Lower leg skin (tissue), 3 donors: ENCODE measurements at regions not wholly inside any gene's neighbourhood (a gene's known extent, or its start where the extent isn't known, plus 50 kb on each side); places are given as distances from the start of the nearest gene placed in this dataset.

Experiments used
- POLR2A ChIP-seq, 2 donors: fragments of 450-650 bp; IDR thresholded peaks; one replicate each; pipeline ENCODE4 v1.6.1; 2016 to 2017; ENCODE audit warnings: antibody characterized with exemption in 2 of 2, mild to moderate bottlenecking in 1 of 2, moderate library complexity in 1 of 2
- TF ChIP-seq, protein P1 (sequence below), 3 donors: fragments of 450-650 bp; IDR thresholded peaks; one replicate each; pipeline ENCODE4 v1.5.1; 2016; ENCODE audit warnings: antibody characterized with exemption in 3 of 3, mild to moderate bottlenecking in 3 of 3, moderate library complexity in 2 of 3

GRCh38 chr6:144809120-144809519 is 524.0 kb downstream of the UTRN start:
- TF ChIP-seq, protein P1, sequence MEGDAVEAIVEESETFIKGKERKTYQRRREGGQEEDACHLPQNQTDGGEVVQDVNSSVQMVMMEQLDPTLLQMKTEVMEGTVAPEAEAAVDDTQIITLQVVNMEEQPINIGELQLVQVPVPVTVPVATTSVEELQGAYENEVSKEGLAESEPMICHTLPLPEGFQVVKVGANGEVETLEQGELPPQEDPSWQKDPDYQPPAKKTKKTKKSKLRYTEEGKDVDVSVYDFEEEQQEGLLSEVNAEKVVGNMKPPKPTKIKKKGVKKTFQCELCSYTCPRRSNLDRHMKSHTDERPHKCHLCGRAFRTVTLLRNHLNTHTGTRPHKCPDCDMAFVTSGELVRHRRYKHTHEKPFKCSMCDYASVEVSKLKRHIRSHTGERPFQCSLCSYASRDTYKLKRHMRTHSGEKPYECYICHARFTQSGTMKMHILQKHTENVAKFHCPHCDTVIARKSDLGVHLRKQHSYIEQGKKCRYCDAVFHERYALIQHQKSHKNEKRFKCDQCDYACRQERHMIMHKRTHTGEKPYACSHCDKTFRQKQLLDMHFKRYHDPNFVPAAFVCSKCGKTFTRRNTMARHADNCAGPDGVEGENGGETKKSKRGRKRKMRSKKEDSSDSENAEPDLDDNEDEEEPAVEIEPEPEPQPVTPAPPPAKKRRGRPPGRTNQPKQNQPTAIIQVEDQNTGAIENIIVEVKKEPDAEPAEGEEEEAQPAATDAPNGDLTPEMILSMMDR (IDR thresholded peaks at IDR 0.05): no peak
- no peak for TF ChIP-seq POLR2A (IDR thresholded peaks at IDR 0.05)
